ENCODE measurements at regions not wholly inside any gene's neighbourhood (a gene's known extent, or its start where the extent isn't known, plus 50 kb on each side); places are given as distances from the start of the nearest gene placed in this dataset.

DNA sequence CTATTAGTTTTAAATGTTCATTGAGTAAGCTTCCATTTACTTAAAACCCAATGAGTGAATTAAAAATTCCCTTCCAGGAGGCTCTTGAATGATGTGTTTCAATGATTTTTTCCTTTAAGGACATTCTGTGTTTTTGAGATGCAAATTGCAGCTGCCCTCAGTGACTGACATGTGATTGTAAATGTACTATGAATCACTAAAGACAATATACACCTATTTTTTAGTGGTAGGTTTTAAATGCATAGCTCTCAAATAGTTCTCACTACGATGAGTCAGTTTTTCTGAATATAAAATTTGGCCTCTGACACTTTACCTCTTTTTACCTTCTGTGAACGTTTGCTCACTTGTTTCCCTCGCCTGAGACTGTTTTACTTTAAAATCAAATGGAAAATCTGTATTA is 204.7 kb downstream of the BARHL2 start:
- TF ChIP-seq POLR2A (IDR thresholded peaks at IDR 0.05; ENCODE audit: insufficient read depth in 1 of 2, low read depth in 2 of 2, low read length in 2 of 2) (no peak), NR3C1 (CRISPR knock-in tag; IDR thresholded peaks at IDR 0.05) (no peak), RAD21 (CRISPR knock-in tag; IDR thresholded peaks at IDR 0.05) (no peak), REL (CRISPR knock-in tag; conservative IDR thresholded peaks at IDR 0.05) (no peak), POLR2AphosphoS5 (IDR thresholded peaks at IDR 0.05; ENCODE audit: low read depth, low read length) (no peak), TCF7L2 (IDR thresholded peaks at IDR 0.05; ENCODE audit: low read depth, low read length) (no peak)
- TF ChIP-seq, protein P1, sequence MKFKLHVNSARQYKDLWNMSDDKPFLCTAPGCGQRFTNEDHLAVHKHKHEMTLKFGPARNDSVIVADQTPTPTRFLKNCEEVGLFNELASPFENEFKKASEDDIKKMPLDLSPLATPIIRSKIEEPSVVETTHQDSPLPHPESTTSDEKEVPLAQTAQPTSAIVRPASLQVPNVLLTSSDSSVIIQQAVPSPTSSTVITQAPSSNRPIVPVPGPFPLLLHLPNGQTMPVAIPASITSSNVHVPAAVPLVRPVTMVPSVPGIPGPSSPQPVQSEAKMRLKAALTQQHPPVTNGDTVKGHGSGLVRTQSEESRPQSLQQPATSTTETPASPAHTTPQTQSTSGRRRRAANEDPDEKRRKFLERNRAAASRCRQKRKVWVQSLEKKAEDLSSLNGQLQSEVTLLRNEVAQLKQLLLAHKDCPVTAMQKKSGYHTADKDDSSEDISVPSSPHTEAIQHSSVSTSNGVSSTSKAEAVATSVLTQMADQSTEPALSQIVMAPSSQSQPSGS (CRISPR knock-in tag; IDR thresholded peaks at IDR 0.05): no peak
- TF ChIP-seq, protein P2, sequence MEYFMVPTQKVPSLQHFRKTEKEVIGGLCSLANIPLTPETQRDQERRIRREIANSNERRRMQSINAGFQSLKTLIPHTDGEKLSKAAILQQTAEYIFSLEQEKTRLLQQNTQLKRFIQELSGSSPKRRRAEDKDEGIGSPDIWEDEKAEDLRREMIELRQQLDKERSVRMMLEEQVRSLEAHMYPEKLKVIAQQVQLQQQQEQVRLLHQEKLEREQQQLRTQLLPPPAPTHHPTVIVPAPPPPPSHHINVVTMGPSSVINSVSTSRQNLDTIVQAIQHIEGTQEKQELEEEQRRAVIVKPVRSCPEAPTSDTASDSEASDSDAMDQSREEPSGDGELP (IDR thresholded peaks at IDR 0.05; ENCODE audit: borderline replicate concordance, low read depth): no peak

Measured in HepG2 (cell line).